ENCODE measurements at regions not wholly inside any gene's neighbourhood (a gene's known extent, or its start where the extent isn't known, plus 50 kb on each side); places are given as distances from the start of the nearest gene placed in this dataset.

- TF ChIP-seq REST (tag by site-specific recombination; IDR thresholded peaks at IDR 0.05), result no peak
- TF ChIP-seq, protein P1, sequence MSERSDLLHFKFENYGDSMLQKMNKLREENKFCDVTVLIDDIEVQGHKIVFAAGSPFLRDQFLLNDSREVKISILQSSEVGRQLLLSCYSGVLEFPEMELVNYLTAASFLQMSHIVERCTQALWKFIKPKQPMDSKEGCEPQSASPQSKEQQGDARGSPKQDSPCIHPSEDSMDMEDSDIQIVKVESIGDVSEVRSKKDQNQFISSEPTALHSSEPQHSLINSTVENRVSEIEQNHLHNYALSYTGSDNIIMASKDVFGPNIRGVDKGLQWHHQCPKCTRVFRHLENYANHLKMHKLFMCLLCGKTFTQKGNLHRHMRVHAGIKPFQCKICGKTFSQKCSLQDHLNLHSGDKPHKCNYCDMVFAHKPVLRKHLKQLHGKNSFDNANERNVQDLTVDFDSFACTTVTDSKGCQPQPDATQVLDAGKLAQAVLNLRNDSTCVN (tag by site-specific recombination; optimal IDR thresholded peaks at IDR 0.05), result no peak
- TF ChIP-seq YY1 (tag by site-specific recombination; IDR thresholded peaks at IDR 0.05), result no peak
- TF ChIP-seq HIC1 (tag by site-specific recombination; IDR thresholded peaks at IDR 0.05), result no peak
- no peak for TF ChIP-seq ZNF112 (tag by site-specific recombination; IDR thresholded peaks at IDR 0.05)
- TF ChIP-seq, protein P2, sequence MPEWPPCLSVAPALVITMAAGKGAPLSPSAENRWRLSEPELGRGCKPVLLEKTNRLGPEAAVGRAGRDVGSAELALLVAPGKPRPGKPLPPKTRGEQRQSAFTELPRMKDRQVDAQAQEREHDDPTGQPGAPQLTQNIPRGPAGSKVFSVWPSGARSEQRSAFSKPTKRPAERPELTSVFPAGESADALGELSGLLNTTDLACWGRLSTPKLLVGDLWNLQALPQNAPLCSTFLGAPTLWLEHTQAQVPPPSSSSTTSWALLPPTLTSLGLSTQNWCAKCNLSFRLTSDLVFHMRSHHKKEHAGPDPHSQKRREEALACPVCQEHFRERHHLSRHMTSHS (tag by site-specific recombination; IDR thresholded peaks at IDR 0.05), result no peak
- no peak for TF ChIP-seq ZNF292 (tag by site-specific recombination; IDR thresholded peaks at IDR 0.05; ENCODE audit: borderline replicate concordance, low read depth)
Observed at GRCh38 chr6:81003894-81004293, 748.6 kb downstream of the TENT5A start (continued).

DNA sequence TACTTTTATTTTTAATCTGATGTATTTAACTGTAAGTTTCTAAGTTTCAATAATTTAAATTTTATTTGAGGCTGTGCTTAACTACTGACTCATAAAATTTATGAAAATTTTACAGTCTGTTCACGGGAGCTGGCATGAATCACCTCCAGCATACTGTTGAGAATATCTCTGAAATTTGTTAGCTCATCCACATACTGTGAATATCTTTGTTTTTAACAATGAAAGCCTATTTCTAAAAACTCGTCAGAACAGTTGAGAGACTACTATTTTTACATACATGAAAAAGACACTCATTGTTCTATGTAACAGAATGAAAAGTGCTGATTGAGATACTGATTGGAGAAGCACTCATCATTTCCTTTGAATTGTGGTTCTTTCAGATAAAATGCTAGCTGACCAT is 749.3 kb downstream of the TENT5A start:
- TF ChIP-seq SALL2 (tag by site-specific recombination; IDR thresholded peaks at IDR 0.05; ENCODE audit: borderline replicate concordance), result no peak
- no peak for TF ChIP-seq OVOL3 (tag by site-specific recombination; IDR thresholded peaks at IDR 0.05)
- TF ChIP-seq ZFP3 (tag by site-specific recombination; IDR thresholded peaks at IDR 0.05; ENCODE audit: low read depth), result no peak
- TF ChIP-seq FEZF1 (tag by site-specific recombination; IDR thresholded peaks at IDR 0.05), result no peak
- TF ChIP-seq ZNF830 (tag by site-specific recombination; IDR thresholded peaks at IDR 0.05; ENCODE audit: low read depth), result no peak
- TF ChIP-seq, protein P3, sequence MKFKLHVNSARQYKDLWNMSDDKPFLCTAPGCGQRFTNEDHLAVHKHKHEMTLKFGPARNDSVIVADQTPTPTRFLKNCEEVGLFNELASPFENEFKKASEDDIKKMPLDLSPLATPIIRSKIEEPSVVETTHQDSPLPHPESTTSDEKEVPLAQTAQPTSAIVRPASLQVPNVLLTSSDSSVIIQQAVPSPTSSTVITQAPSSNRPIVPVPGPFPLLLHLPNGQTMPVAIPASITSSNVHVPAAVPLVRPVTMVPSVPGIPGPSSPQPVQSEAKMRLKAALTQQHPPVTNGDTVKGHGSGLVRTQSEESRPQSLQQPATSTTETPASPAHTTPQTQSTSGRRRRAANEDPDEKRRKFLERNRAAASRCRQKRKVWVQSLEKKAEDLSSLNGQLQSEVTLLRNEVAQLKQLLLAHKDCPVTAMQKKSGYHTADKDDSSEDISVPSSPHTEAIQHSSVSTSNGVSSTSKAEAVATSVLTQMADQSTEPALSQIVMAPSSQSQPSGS (tag by site-specific recombination; IDR thresholded peaks at IDR 0.05; ENCODE audit: low read depth), result no peak
- no peak for TF ChIP-seq GLIS1 (tag by site-specific recombination; IDR thresholded peaks at IDR 0.05)
- TF ChIP-seq ZNF404 (tag by site-specific recombination; IDR thresholded peaks at IDR 0.05), result no peak
- TF ChIP-seq ZNF274 (IDR thresholded peaks at IDR 0.05; ENCODE audit: low read length), result no peak
- TF ChIP-seq ZNF274 (tag by site-specific recombination; IDR thresholded peaks at IDR 0.05; ENCODE audit: borderline replicate concordance), result no peak
- ChIA-PET CTCF (interaction anchor here (0.6 kb wide), 1 partner anchor 413 kb away, joined by 4 read pairs; no protein-coding TSS in a partner anchor), POLR2A (no interaction called here)
- H3K36me3 ChIP-seq (ENCODE audit: control insufficient read depth in 2 of 2, insufficient read depth in 1 of 2, low read length in 2 of 2), result no peaks in the 10 kb centered on the region
- no peaks in the 10 kb centered on the region for H3K4me1 ChIP-seq (ENCODE audit: control insufficient read depth, insufficient read depth, low read length)
- no peak overlapping the region for H3K4me3 ChIP-seq (ENCODE audit: low read depth, low read length)
- no peak overlapping the region for H3K27ac ChIP-seq (ENCODE audit: extremely low read depth, low read depth, low read length)
- H3K9me3 ChIP-seq (ENCODE audit: control insufficient read depth, insufficient read depth, low read depth, low read length), result no peaks in the 10 kb centered on the region
